ENCODE measurements at regions not wholly inside any gene's neighbourhood (a gene's known extent, or its start where the extent isn't known, plus 50 kb on each side); places are given as distances from the start of the nearest gene placed in this dataset.

- no peak for DNase-seq (ENCODE audit: insufficient read length, low spot score, missing footprints)
- Histone ChIP-seq H3K36me3 (ENCODE audit: insufficient read depth, low read length) (no peaks in the 10 kb centered on the region), H3K27me3 (ENCODE audit: insufficient read depth, low read length) (no peaks in the 10 kb centered on the region), H3K4me3 (ENCODE audit: insufficient read depth, low read length) (no peak overlapping the region), H3K4me2 (ENCODE audit: insufficient read depth, low read length) (no peak overlapping the region), H3K27ac (ENCODE audit: low read depth, low read length) (no peak overlapping the region), H3K9me3 (ENCODE audit: low read depth, low read length) (no peaks in the 10 kb centered on the region), H3K79me2 (ENCODE audit: insufficient read depth, low read length) (no peaks in the 10 kb centered on the region), H2AFZ (ENCODE audit: low read length) (no peak overlapping the region), H4K20me1 (ENCODE audit: insufficient read depth, low read length) (no peaks in the 10 kb centered on the region), H3K4me1 (ENCODE audit: insufficient read depth, low read length) (no peaks in the 10 kb centered on the region)
- TF ChIP-seq CTCF (IDR thresholded peaks at IDR 0.05; ENCODE audit: extremely low read depth, low read depth, low read length): no peak
These were observed 171.4 kb downstream of the AASDH start for GRCh38 chr4:56215901-56216300.

GRCh38 chr4:56215141-56215783 is 172.0 kb downstream of the AASDH start:
- no peaks in the 10 kb centered on the region for H3K9me3 ChIP-seq (ENCODE audit: low read depth, low read length)
- DNase-seq (ENCODE audit: insufficient read length, low spot score, missing footprints): peak; percentile 50
- H3K36me3 ChIP-seq (ENCODE audit: insufficient read depth, low read length): no peaks in the 10 kb centered on the region
- H4K20me1 ChIP-seq (ENCODE audit: insufficient read depth, low read length): no peaks in the 10 kb centered on the region
- TF ChIP-seq CTCF (IDR thresholded peaks at IDR 0.05; ENCODE audit: extremely low read depth, low read depth, low read length): no peak
- H3K27ac ChIP-seq (ENCODE audit: low read depth, low read length): no peak overlapping the region
- H3K4me3 ChIP-seq (ENCODE audit: insufficient read depth, low read length): no peak overlapping the region
- H3K27me3 ChIP-seq (ENCODE audit: insufficient read depth, low read length): no peaks in the 10 kb centered on the region
- H3K4me1 ChIP-seq (ENCODE audit: insufficient read depth, low read length): no peaks in the 10 kb centered on the region
- H3K4me2 ChIP-seq (ENCODE audit: insufficient read depth, low read length): no peak overlapping the region
- no peaks in the 10 kb centered on the region for H3K79me2 ChIP-seq (ENCODE audit: insufficient read depth, low read length)
- no peak overlapping the region for H2AFZ ChIP-seq (ENCODE audit: low read length)

GRCh38 chr4:56213543-56213942 is 173.7 kb downstream of the AASDH start:
- Histone ChIP-seq H3K9me3 (ENCODE audit: low read depth, low read length) (no peaks in the 10 kb centered on the region), H3K4me2 (ENCODE audit: insufficient read depth, low read length) (no peak overlapping the region), H3K4me1 (ENCODE audit: insufficient read depth, low read length) (no peaks in the 10 kb centered on the region), H2AFZ (ENCODE audit: low read length) (no peak overlapping the region), H3K4me3 (ENCODE audit: insufficient read depth, low read length) (no peak overlapping the region), H3K36me3 (ENCODE audit: insufficient read depth, low read length) (no peaks in the 10 kb centered on the region), H3K79me2 (ENCODE audit: insufficient read depth, low read length) (no peaks in the 10 kb centered on the region), H3K27me3 (ENCODE audit: insufficient read depth, low read length) (no peaks in the 10 kb centered on the region), H4K20me1 (ENCODE audit: insufficient read depth, low read length) (no peaks in the 10 kb centered on the region), H3K27ac (ENCODE audit: low read depth, low read length) (no peak overlapping the region)
- no peak for TF ChIP-seq CTCF (IDR thresholded peaks at IDR 0.05; ENCODE audit: extremely low read depth, low read depth, low read length)
- no peak for DNase-seq (ENCODE audit: insufficient read length, low spot score, missing footprints)

- no peak overlapping the region for H3K4me3 ChIP-seq (ENCODE audit: insufficient read depth, low read length)
- no peak overlapping the region for H2AFZ ChIP-seq (ENCODE audit: low read length)
- no peak overlapping the region for H3K4me2 ChIP-seq (ENCODE audit: insufficient read depth, low read length)
- no peaks in the 10 kb centered on the region for H3K9me3 ChIP-seq (ENCODE audit: low read depth, low read length)
- H3K4me1 ChIP-seq (ENCODE audit: insufficient read depth, low read length): no peaks in the 10 kb centered on the region
- no peak for DNase-seq (ENCODE audit: insufficient read length, low spot score, missing footprints)
- no peaks in the 10 kb centered on the region for H3K27me3 ChIP-seq (ENCODE audit: insufficient read depth, low read length)
- H4K20me1 ChIP-seq (ENCODE audit: insufficient read depth, low read length): no peaks in the 10 kb centered on the region
- H3K36me3 ChIP-seq (ENCODE audit: insufficient read depth, low read length): no peaks in the 10 kb centered on the region
- TF ChIP-seq CTCF (IDR thresholded peaks at IDR 0.05; ENCODE audit: extremely low read depth, low read depth, low read length): no peak
- no peaks in the 10 kb centered on the region for H3K79me2 ChIP-seq (ENCODE audit: insufficient read depth, low read length)
- no peak overlapping the region for H3K27ac ChIP-seq (ENCODE audit: low read depth, low read length)
These were observed 174.5 kb downstream of the AASDH start for GRCh38 chr4:56212774-56213173.
